IMR-90 (cell line): ENCODE measurements at regions not wholly inside any gene's neighbourhood (a gene's known extent, or its start where the extent isn't known, plus 50 kb on each side); places are given as distances from the start of the nearest gene placed in this dataset.
"Not testable (repeated sequence)": the region's sequence is repeated elsewhere in the genome, so short reads cannot be mapped to it uniquely, and the experiment has no call there.

Experiments
- BHLHE40 ChIP-seq: fragments of 150-350 bp; IDR thresholded peaks from 2 replicates; pipeline ENCODE4 v1.6.1; 2016; ENCODE audit warnings: mild to moderate bottlenecking, low read depth, low read length
- CEBPB ChIP-seq: IDR thresholded peaks from 2 replicates; pipeline ENCODE4 v1.6.1; 2012; ENCODE audit warnings: low read depth, low read length, improper control_type of control experiment
- CTCF ChIP-seq: conservative IDR thresholded peaks from 2 replicates; pipeline ENCODE4 v1.5.1; 2012; ENCODE audit warnings: mild to moderate bottlenecking, low read depth, low read length, improper control_type of control experiment
- MAFK ChIP-seq: IDR thresholded peaks from 2 replicates; pipeline ENCODE4 v1.6.1; 2012; ENCODE audit warnings: low read depth, low read length, improper control_type of control experiment
- RFX5 ChIP-seq: IDR thresholded peaks from 2 replicates; pipeline ENCODE4 v1.8.0; 2012; ENCODE audit warnings: low read depth, mild to moderate bottlenecking, low read length, moderate library complexity

- not testable (repeated sequence) for TF ChIP-seq CTCF, RFX5, MAFK, CEBPB, BHLHE40
Observed at GRCh38 chrX:65282905-65283304, 251.7 kb downstream of the LAS1L start.
